A549 (cell line): ENCODE measurements at regions not wholly inside any gene's neighbourhood (a gene's known extent, or its start where the extent isn't known, plus 50 kb on each side); places are given as distances from the start of the nearest gene placed in this dataset.

ENCODE experiments used
- ATAC-seq, 2 experiments: fragments of 200-7000 bp in 1 of 2; fragments of >200 bp in 1 of 2; cut with Nextera tagmentation in 1 of 2; cut with Tn5 transposase in 1 of 2; 3 replicates each; pipeline versions ENCODE4 v1.8.0 to v1.9.1; 2018 to 2020; ENCODE audit warnings: mild to moderate bottlenecking in 1 of 2, moderate library complexity in 1 of 2
- CTCF ChIA-PET: fragments of 300-600 bp; sonication (Branson Sonifier 250); formaldehyde crosslinking; extraction: SDS; loops from one replicate; lab custom pipeline; 2021; ENCODE audit warnings: antibody characterized with exemption, inconsistent platforms; lab: Yijun Ruan, JAX
- POLR2A ChIA-PET: fragments of 350-600 bp; formaldehyde crosslinking; extraction: SDS; loops from one replicate; lab custom pipeline; 2021; ENCODE audit warnings: antibody characterized with exemption, inconsistent platforms; lab: Yijun Ruan, JAX
- DNase-seq, 2 experiments: peaks; one replicate each; pipeline versions ENCODE4 v3.0.0 to v3.0.0-alpha.2; 2011 to 2016; ENCODE audit warnings: low read depth in 1 of 2, low spot score in 1 of 2
- FAIRE-seq: peaks from 2 replicates; lab custom pipeline; 2011; peaks lifted over from hg19 to GRCh38; lab: Jason Lieb, UNC
- H3K27ac ChIP-seq, 2 experiments: fragments of >200 bp; sonication (Bioruptor Twin); formaldehyde crosslinking; 3 replicates each; pipeline ENCODE4 v1.5.1; 2016 to 2017
- H3K4me1 ChIP-seq: fragments of >200 bp; sonication (Bioruptor Twin); formaldehyde crosslinking; 3 replicates; pipeline ENCODE4 v1.6.1; 2016
- H3K4me2 ChIP-seq: fragments of >200 bp; sonication (Bioruptor Twin); formaldehyde crosslinking; 3 replicates; pipeline ENCODE4 v1.6.1; 2016
- H3K4me3 ChIP-seq: fragments of >200 bp; sonication (Bioruptor Twin); formaldehyde crosslinking; 3 replicates; pipeline ENCODE4 v1.5.1; 2016
- H3K9me3 ChIP-seq: fragments of >200 bp; sonication (Bioruptor Twin); formaldehyde crosslinking; 3 replicates; pipeline ENCODE4 v1.6.1; 2016
- CBX2 ChIP-seq: fragments of 200-600 bp; sonication (generic); IDR thresholded peaks from 2 replicates; pipeline ENCODE4 v1.6.1; 2016; ENCODE audit warnings: low read depth, mild to moderate bottlenecking, borderline replicate concordance
- CTCF ChIP-seq: fragments of >200 bp; sonication (Bioruptor Twin); formaldehyde crosslinking; IDR thresholded peaks from 3 replicates; pipeline ENCODE4 v1.5.1; 2016
- E2F6 ChIP-seq: IDR thresholded peaks from 2 replicates; pipeline ENCODE4 v1.6.1; 2012; ENCODE audit warnings: low read depth, borderline replicate concordance
- FOSL2 ChIP-seq, 2 experiments: fragments of 450-650 bp in 1 of 2; fragments of >200 bp in 1 of 2; sonication (Bioruptor Twin) in 1 of 2; formaldehyde crosslinking; IDR thresholded peaks; 2 replicates each; pipeline versions ENCODE4 v1.5.0 to v1.6.1; 2016 to 2020; ENCODE audit warnings: mild to moderate bottlenecking in 1 of 2, moderate library complexity in 1 of 2
- GATA3 ChIP-seq: IDR thresholded peaks from 2 replicates; pipeline ENCODE4 v1.6.1; 2012; ENCODE audit warnings: borderline replicate concordance
- JUN ChIP-seq, 2 experiments: fragments of >200 bp; sonication (Bioruptor Twin); formaldehyde crosslinking; IDR thresholded peaks; 2 replicates in 1 of 2; 3 replicates in 1 of 2; pipeline ENCODE4 v1.6.1; 2016 to 2017
- KDM1A ChIP-seq: fragments of 200-600 bp; sonication (generic); IDR thresholded peaks from 2 replicates; pipeline ENCODE4 v1.6.1; 2016; ENCODE audit warnings: low read depth, mild to moderate bottlenecking
- NPAS2 ChIP-seq: fragments of 250-450 bp; sonication (Bioruptor Pico); IDR thresholded peaks from 2 replicates; pipeline ENCODE4 v1.8.0; 2022; ENCODE audit warnings: mild to moderate bottlenecking, moderate library complexity, borderline replicate concordance
- NR3C1 ChIP-seq: fragments of >200 bp; sonication (Bioruptor Twin); formaldehyde crosslinking; IDR thresholded peaks from 3 replicates; pipeline ENCODE4 v1.6.1; 2017
- PHF8 ChIP-seq: fragments of 200-600 bp; sonication (generic); IDR thresholded peaks from 2 replicates; pipeline ENCODE4 v1.6.1; 2016; ENCODE audit warnings: low read depth, mild to moderate bottlenecking, antibody characterized with exemption, moderate library complexity, borderline replicate concordance
- POLR2AphosphoS2 ChIP-seq: conservative IDR thresholded peaks from 2 replicates; pipeline ENCODE4 v1.6.1; 2012; ENCODE audit warnings: low read length, improper control_type of control experiment, inconsistent platforms
- SMC3 ChIP-seq: fragments of >200 bp; sonication (Bioruptor Twin); formaldehyde crosslinking; IDR thresholded peaks from 3 replicates; pipeline ENCODE4 v1.6.1; 2018; ENCODE audit warnings: inconsistent platforms
- TP53 ChIP-seq: fragments of 250-450 bp; sonication (Bioruptor Pico); IDR thresholded peaks from 2 replicates; pipeline ENCODE4 v1.5.0; 2021; ENCODE audit warnings: mild to moderate bottlenecking, moderate library complexity
- USF2 ChIP-seq: fragments of 450-650 bp; IDR thresholded peaks from 2 replicates; pipeline ENCODE4 v1.6.1; 2014; ENCODE audit warnings: antibody characterized with exemption
- ZNF302 ChIP-seq: fragments of 250-450 bp; sonication (Bioruptor Pico); IDR thresholded peaks from 2 replicates; pipeline ENCODE4 v1.9.0; 2021; ENCODE audit warnings: inconsistent platforms, mild to moderate bottlenecking, moderate library complexity
- WGBS: methylation state at CpG from one replicate; pipeline ENCODE4 v1.1.6; 2017; ENCODE audit errors: missing lambda C conversion rate; 5-methylcytosine and 5-hydroxymethylcytosine counted together

GRCh38 chr7:33836797-33837355, 68.5 kb upstream of the BMPER start:
- no peak for ATAC-seq
- ChIA-PET CTCF (interaction anchor here (0.8 to 2.3 kb wide), 7 partner anchors 9 to 121 kb away, joined by 3 to 8 read pairs (median 3); no protein-coding TSS in a partner anchor), POLR2A (no interaction called here)
- DNase-seq: peak in 1 of 2 experiments; percentile 44
- Histone ChIP-seq H3K4me1 (peaks cover 10% of the 10 kb centered on the region), H3K9me3 (no peaks in the 10 kb centered on the region), H3K27ac (no peak overlapping the region), H3K4me3 (no peak overlapping the region), H3K4me2 (no peak overlapping the region)
- TF ChIP-seq GATA3 (no peak), CTCF (peak; percentile 35; the same call in 2 of the 3 replicates)
- 70% methylated on average over 8 of the region's 8 CpGs for WGBS
- no peak for FAIRE-seq

GRCh38 chr7:33837356-33837851, 67.9 kb upstream of the BMPER start:
- POLR2A ChIA-PET: no interaction called here
- DNase-seq: no peak
- H3K9me3 ChIP-seq: no peaks in the 10 kb centered on the region
- TF ChIP-seq TP53 (CRISPR knock-in tag): no peak
- no peak for TF ChIP-seq E2F6
- TF ChIP-seq SMC3: no peak
- TF ChIP-seq NPAS2 (CRISPR knock-in tag): no peak
- no peak for TF ChIP-seq FOSL2 (IDR thresholded peaks at IDR 0.05)
- no peak for TF ChIP-seq FOSL2 (CRISPR knock-in tag; IDR thresholded peaks at IDR 0.05)
- TF ChIP-seq POLR2AphosphoS2: no peak
- TF ChIP-seq CBX2: no peak
- no peak for TF ChIP-seq JUN (IDR thresholded peaks at IDR 0.05)
- no peak for TF ChIP-seq ZNF302 (CRISPR knock-in tag)
- TF ChIP-seq PHF8: no peak
- no peak for TF ChIP-seq KDM1A
- TF ChIP-seq GATA3: no peak
- no peak for TF ChIP-seq NR3C1
- TF ChIP-seq USF2: no peak
- TF ChIP-seq, all 56 proteins: peak for 0
- H3K4me3 ChIP-seq: no peak overlapping the region
- FAIRE-seq (no peak), ATAC-seq (no peak)
- WGBS: 69% methylated on average over 14 of the region's 14 CpGs
- H3K27ac ChIP-seq: no peak overlapping the region
- peaks cover 15% of the 10 kb centered on the region for H3K4me1 ChIP-seq
- no peak overlapping the region for H3K4me2 ChIP-seq
- CTCF ChIA-PET: interaction anchor here (0.8 to 2.3 kb wide), 4 partner anchors 9 to 95 kb away, joined by 3 to 8 read pairs (median 4); no protein-coding TSS in a partner anchor

- CTCF ChIA-PET: interaction anchor here (0.8 to 1.2 kb wide), 7 partner anchors 9 to 92 kb away, joined by 3 to 4 read pairs (median 3); no protein-coding TSS in a partner anchor
Measured at GRCh38 chr7:33841031-33841430, 64.3 kb upstream of the BMPER start.

More at GRCh38 chr7:33841031-33841430, 64.3 kb upstream of the BMPER start:
- H3K4me2 ChIP-seq: peak overlapping the region; percentile 48
- no peaks in the 10 kb centered on the region for H3K9me3 ChIP-seq
- ATAC-seq: no peak
- no peak overlapping the region for H3K27ac ChIP-seq
- POLR2A ChIA-PET: interaction anchor here (0.5 kb wide), 1 partner anchor 1170 kb away, joined by 4 read pairs; no protein-coding TSS in a partner anchor
- no peak for FAIRE-seq
- H3K4me1 ChIP-seq: peaks cover 16% of the 10 kb centered on the region
- no peak for TF ChIP-seq PHF8
- WGBS: 89% methylated on average over 1 of the region's 1 CpG
- DNase-seq: no peak
- no peak overlapping the region for H3K4me3 ChIP-seq
